ENCODE measurements at regions not wholly inside any gene's neighbourhood (a gene's known extent, or its start where the extent isn't known, plus 50 kb on each side); places are given as distances from the start of the nearest gene placed in this dataset.

- POLR2A ChIA-PET: no interaction called here
- H3K36me3 ChIP-seq (ENCODE audit: control insufficient read depth in 2 of 2, insufficient read depth in 1 of 2, low read length in 2 of 2): no peaks in the 10 kb centered on the region
- no peak overlapping the region for H3K27ac ChIP-seq (ENCODE audit: extremely low read depth, low read depth, low read length)
- H3K4me1 ChIP-seq (ENCODE audit: control insufficient read depth, insufficient read depth, low read length): no peaks in the 10 kb centered on the region
- no peak overlapping the region for H3K4me3 ChIP-seq (ENCODE audit: low read depth, low read length)
- CTCF ChIA-PET: no interaction called here
- H3K9me3 ChIP-seq (ENCODE audit: control insufficient read depth, insufficient read depth, low read depth, low read length): no peaks in the 10 kb centered on the region
- TF ChIP-seq ZSCAN18 (tag by site-specific recombination; IDR thresholded peaks at IDR 0.05): no peak
- TF ChIP-seq SP2 (tag by site-specific recombination; IDR thresholded peaks at IDR 0.05): no peak
- TF ChIP-seq ZNF600 (tag by site-specific recombination; IDR thresholded peaks at IDR 0.05): no peak
- no peak for TF ChIP-seq ZNF239 (tag by site-specific recombination; IDR thresholded peaks at IDR 0.05)
- TF ChIP-seq ZSCAN30 (tag by site-specific recombination; IDR thresholded peaks at IDR 0.05): no peak
- TF ChIP-seq ZNF837 (tag by site-specific recombination; IDR thresholded peaks at IDR 0.05): no peak
- no peak for TF ChIP-seq GLI2 (tag by site-specific recombination; IDR thresholded peaks at IDR 0.05; ENCODE audit: borderline replicate concordance, low read depth)
- TF ChIP-seq ZBTB7A (tag by site-specific recombination; IDR thresholded peaks at IDR 0.05; ENCODE audit: low read depth): no peak
- no peak for TF ChIP-seq ZBTB21 (tag by site-specific recombination; IDR thresholded peaks at IDR 0.05)
- no peak for TF ChIP-seq ZNF302 (tag by site-specific recombination; IDR thresholded peaks at IDR 0.05; ENCODE audit: low read depth)
- no peak for TF ChIP-seq ZNF2 (tag by site-specific recombination; IDR thresholded peaks at IDR 0.05)
- no peak for TF ChIP-seq KLF16 (tag by site-specific recombination; IDR thresholded peaks at IDR 0.05)
- TF ChIP-seq ZNF324 (tag by site-specific recombination; IDR thresholded peaks at IDR 0.05): no peak
- TF ChIP-seq, protein P1, sequence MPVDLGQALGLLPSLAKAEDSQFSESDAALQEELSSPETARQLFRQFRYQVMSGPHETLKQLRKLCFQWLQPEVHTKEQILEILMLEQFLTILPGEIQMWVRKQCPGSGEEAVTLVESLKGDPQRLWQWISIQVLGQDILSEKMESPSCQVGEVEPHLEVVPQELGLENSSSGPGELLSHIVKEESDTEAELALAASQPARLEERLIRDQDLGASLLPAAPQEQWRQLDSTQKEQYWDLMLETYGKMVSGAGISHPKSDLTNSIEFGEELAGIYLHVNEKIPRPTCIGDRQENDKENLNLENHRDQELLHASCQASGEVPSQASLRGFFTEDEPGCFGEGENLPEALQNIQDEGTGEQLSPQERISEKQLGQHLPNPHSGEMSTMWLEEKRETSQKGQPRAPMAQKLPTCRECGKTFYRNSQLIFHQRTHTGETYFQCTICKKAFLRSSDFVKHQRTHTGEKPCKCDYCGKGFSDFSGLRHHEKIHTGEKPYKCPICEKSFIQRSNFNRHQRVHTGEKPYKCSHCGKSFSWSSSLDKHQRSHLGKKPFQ (tag by site-specific recombination; IDR thresholded peaks at IDR 0.05): no peak
Measured at GRCh38 chr13:22018076-22018835, 347.4 kb downstream of the FGF9 start.

DNA sequence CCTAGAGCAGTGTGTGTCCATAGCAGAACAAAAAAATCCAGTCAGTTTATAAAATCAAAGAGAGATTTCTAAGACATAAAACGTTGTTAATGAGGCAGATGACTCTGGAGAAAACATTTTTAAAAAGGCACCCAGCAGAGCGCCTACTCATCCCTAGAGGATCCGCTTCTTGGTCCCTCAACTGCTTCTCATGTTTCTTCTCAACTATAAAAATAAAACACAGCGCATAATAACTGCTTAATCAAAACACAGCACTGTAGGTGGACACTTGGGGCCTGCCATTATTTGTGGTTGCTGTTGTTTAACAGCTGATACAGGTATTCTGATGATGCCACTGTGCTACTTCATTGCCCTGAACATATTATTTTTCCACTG is 347.9 kb downstream of the FGF9 start:
- TF ChIP-seq, protein P2, sequence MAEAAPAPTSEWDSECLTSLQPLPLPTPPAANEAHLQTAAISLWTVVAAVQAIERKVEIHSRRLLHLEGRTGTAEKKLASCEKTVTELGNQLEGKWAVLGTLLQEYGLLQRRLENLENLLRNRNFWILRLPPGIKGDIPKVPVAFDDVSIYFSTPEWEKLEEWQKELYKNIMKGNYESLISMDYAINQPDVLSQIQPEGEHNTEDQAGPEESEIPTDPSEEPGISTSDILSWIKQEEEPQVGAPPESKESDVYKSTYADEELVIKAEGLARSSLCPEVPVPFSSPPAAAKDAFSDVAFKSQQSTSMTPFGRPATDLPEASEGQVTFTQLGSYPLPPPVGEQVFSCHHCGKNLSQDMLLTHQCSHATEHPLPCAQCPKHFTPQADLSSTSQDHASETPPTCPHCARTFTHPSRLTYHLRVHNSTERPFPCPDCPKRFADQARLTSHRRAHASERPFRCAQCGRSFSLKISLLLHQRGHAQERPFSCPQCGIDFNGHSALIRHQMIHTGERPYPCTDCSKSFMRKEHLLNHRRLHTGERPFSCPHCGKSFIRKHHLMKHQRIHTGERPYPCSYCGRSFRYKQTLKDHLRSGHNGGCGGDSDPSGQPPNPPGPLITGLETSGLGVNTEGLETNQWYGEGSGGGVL (tag by site-specific recombination; IDR thresholded peaks at IDR 0.05): no peak
- TF ChIP-seq ZNF473 (tag by site-specific recombination; IDR thresholded peaks at IDR 0.05): no peak
- TF ChIP-seq HOXC10 (CRISPR knock-in tag; IDR thresholded peaks at IDR 0.05): no peak
- no peak for TF ChIP-seq ZFP41 (tag by site-specific recombination; IDR thresholded peaks at IDR 0.05; ENCODE audit: borderline replicate concordance)
- TF ChIP-seq ZNF2 (tag by site-specific recombination; IDR thresholded peaks at IDR 0.05): no peak
- no peak for TF ChIP-seq ZNF544 (tag by site-specific recombination; IDR thresholded peaks at IDR 0.05)
- no peak for TF ChIP-seq ZNF555 (tag by site-specific recombination; conservative IDR thresholded peaks at IDR 0.05)
- no peak for TF ChIP-seq ZNF274 (IDR thresholded peaks at IDR 0.05; ENCODE audit: low read length)
- TF ChIP-seq ZNF274 (tag by site-specific recombination; IDR thresholded peaks at IDR 0.05; ENCODE audit: borderline replicate concordance): no peak
- TF ChIP-seq ZBTB44 (tag by site-specific recombination; IDR thresholded peaks at IDR 0.05): no peak
- CTCF ChIA-PET: no interaction called here
- H3K4me3 ChIP-seq (ENCODE audit: low read depth, low read length): no peak overlapping the region
- H3K9me3 ChIP-seq (ENCODE audit: control insufficient read depth, insufficient read depth, low read depth, low read length): no peaks in the 10 kb centered on the region
- no peaks in the 10 kb centered on the region for H3K4me1 ChIP-seq (ENCODE audit: control insufficient read depth, insufficient read depth, low read length)
- no peaks in the 10 kb centered on the region for H3K36me3 ChIP-seq (ENCODE audit: control insufficient read depth in 2 of 2, insufficient read depth in 1 of 2, low read length in 2 of 2)
- POLR2A ChIA-PET: no interaction called here
- no peak overlapping the region for H3K27ac ChIP-seq (ENCODE audit: extremely low read depth, low read depth, low read length)
